HG03103 (cell line): ENCODE measurements at regions not wholly inside any gene's neighbourhood (a gene's known extent, or its start where the extent isn't known, plus 50 kb on each side); places are given as distances from the start of the nearest gene placed in this dataset.

ENCODE experiments used
- ATAC-seq: cut with Tn5 transposase; IDR thresholded peaks from one replicate; pipeline ENCODE4 v1.9.1; 2021; ENCODE audit warnings: low read depth; ENCODE audit not compliant: unreplicated experiment

DNA sequence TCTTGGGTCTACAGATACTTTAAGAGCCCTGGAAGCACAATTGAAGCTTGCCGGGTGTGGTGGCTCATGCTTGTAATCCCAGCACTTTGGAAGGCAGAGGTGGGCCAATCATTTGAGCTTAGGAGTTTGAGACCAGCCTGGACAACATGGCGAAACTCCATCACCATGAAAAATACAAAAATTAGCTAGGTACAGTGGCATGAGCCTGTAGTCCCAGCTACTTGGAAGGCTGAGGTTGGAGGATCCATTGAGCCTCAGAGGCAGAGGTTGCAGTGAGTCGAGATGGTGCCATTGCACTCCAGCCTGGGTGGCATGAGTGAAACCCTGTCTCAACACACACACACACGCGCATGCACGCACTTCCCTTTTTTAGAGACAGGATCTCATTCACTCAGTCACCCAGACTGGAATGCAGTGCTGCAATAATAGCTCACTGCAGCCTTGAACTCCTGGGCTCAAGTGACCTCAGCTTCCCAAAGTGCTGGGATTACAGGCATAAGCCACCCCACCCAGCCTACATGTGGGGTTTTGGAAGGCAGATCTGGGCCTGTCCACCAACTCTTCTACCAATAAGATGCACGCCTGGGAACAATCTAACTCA is 182.5 kb upstream of the JARID2 start:
- no peak for ATAC-seq

GRCh38 chr6:15065261-15065989 is 180.4 kb upstream of the JARID2 start:
- ATAC-seq, result no peak

- no peak for ATAC-seq
These were observed 179.6 kb upstream of the JARID2 start for GRCh38 chr6:15066089-15066758.

GRCh38 chr6:15073344-15073789 is 172.5 kb upstream of the JARID2 start:
- no peak for ATAC-seq

DNA sequence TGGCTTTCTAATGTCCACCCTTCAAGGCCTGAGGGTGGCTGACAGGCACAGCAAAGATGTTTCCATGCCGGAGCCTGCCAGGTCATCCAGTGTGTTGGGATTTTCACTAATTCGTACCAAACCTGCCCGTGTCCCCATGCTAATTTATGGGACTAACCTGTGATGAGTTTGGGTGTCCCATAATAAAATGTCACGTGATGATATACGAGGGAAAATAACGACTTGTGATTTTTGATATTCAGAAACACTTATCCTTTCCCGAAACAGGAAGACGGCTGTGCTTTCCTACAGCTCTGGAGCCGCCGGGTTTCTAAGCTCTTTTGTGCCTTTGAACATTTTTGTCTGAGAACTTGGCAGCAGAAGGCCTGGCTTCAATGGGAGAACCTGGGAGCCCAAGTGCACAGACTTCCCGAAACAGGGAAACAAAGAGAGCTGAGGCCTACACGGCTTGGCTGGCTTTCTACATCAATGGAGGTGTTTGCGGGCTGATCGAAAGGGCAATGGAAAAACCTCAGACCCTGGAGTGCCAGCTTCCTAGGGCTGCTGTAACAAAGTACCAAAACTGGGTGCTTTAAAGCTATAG is 171.9 kb upstream of the JARID2 start:
- ATAC-seq, result no peak

DNA sequence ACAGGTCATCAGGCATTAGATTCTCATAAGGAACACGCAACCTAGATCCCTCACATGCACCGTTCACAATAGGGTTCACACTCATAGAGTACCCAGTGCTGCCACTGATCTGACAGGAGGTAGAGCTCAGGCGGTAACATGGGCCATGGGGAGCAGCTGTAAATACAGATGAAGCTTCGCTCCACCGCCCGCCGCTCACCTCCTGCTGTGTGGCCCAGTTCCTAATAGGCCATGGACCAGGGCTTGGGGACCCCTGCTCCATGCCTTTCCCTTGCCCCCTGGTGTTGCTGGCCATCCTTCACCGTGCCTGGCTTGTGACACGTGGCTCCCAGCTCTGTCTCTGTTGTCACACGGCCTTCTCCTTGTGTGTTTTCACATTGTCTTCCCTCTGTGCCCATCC is 171.1 kb upstream of the JARID2 start:
- no peak for ATAC-seq

- no peak for ATAC-seq
These were observed 169.3 kb upstream of the JARID2 start for GRCh38 chr6:15076565-15076964.

GRCh38 chr6:15077006-15077405 is 168.9 kb upstream of the JARID2 start:
- ATAC-seq, result no peak

GRCh38 chr6:15077961-15078360 is 167.9 kb upstream of the JARID2 start:
- ATAC-seq, result no peak

DNA sequence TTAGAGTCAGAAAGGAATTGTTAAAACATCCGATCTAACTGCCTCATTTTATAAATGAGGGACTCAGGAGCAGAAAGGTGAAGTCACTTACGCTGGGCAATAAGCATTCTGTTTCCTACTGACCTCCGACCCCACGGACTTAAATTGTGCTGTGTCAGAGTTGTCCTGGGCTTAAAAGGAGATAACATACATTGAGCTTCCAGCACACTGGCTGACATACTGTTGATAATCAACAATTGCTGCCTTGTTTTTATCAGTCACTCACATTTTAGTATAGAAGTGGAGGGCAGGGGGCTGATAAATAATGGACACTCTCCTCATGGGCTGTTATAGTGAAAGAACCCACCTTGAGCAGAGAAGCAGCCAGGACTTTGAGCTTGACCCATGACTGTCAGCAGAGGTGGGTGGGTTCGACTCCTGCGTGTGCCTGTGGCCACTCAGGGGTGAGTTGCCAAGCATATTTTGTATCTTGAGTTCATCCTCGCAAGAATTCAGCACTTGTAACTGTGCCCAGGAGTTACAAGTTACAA is 166.5 kb upstream of the JARID2 start:
- no peak for ATAC-seq

GRCh38 chr6:15080895-15081294 is 165.0 kb upstream of the JARID2 start:
- no peak for ATAC-seq

- no peak for ATAC-seq
These were observed 164.4 kb upstream of the JARID2 start for GRCh38 chr6:15081447-15081846.

DNA sequence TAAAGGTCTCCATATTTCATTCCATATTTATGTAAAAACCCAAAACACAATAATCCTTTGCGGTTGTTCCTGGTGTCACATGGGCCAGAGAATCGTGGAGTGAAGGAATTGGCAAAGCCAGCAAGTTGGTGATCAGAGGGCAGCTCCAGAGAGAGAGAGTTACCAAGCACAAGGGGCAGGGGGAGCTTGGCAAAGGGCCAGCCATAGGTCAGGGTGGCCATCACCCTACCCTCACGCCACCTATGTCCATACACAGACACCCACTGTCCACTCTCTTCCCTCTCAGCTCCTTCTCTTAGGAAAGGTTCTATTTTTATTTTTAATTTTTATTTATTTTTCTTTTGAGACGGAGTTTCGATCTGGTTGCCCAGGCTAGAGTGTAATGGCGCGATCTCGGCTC is 163.2 kb upstream of the JARID2 start:
- no peak for ATAC-seq

GRCh38 chr6:15086348-15087158 is 159.3 kb upstream of the JARID2 start:
- ATAC-seq, result no peak

GRCh38 chr6:15087186-15087589 is 158.7 kb upstream of the JARID2 start:
- ATAC-seq, result no peak

GRCh38 chr6:15088904-15089568 is 156.8 kb upstream of the JARID2 start:
- no peak for ATAC-seq

GRCh38 chr6:15089569-15090144 is 156.2 kb upstream of the JARID2 start:
- no peak for ATAC-seq

DNA sequence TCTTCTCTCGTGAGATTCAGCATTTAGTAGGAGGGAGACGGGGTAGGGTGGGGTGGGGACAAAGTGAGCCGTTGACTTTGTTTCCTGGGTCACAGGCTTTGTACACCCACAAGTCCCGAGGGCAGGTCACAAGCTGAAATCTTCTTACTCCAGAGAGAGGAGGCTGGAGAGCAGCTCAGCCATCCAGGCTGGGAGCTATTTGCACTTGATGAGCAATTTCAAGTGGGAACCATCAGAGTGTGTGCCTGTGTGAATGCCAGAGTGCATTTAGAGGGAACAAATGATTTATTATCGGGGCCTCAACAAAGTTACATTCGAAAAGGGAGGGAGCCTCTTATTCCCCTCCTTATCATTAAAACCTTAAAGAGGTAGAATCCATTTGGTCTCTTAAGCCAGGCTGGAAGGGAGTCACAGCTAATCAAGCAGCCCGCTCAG is 155.7 kb upstream of the JARID2 start:
- no peak for ATAC-seq

- ATAC-seq, result no peak
These were observed 155.0 kb upstream of the JARID2 start for GRCh38 chr6:15090745-15091384.
